Stimulated activated CD4-positive, alpha-beta T cell treated with anti-CD3 and anti-CD28 coated beads, Interleukin-15, amount 100 ng/mL, for 48 hours (primary cell): ENCODE measurements at regions not wholly inside any gene's neighbourhood (a gene's known extent, or its start where the extent isn't known, plus 50 kb on each side); places are given as distances from the start of the nearest gene placed in this dataset.
"Not testable (repeated sequence)": the region's sequence is repeated elsewhere in the genome, so short reads cannot be mapped to it uniquely, and the experiment has no call there.

ENCODE experiments used
- DNase-seq, 2 donors: peaks; one replicate each; pipeline ENCODE4 v3.0.0-alpha.2; 2020; ENCODE audit warnings: low read depth in 2 of 2

- DNase-seq = no peak
These were observed 403.6 kb upstream of the CDIN1 start for GRCh38 chr15:36175741-36176291.

- no peak for DNase-seq
These were observed 401.7 kb upstream of the CDIN1 start for GRCh38 chr15:36177590-36178302.

GRCh38 chr15:36178303-36178633, 401.2 kb upstream of the CDIN1 start:
- DNase-seq = no peak

- no peak for DNase-seq
These were observed 396.2 kb upstream of the CDIN1 start for GRCh38 chr15:36183201-36183600.

GRCh38 chr15:36185438-36185837, 394.0 kb upstream of the CDIN1 start:
- no peak for DNase-seq

GRCh38 chr15:36185845-36186244, 393.6 kb upstream of the CDIN1 start:
- DNase-seq = no peak

GRCh38 chr15:36186376-36186775, 393.1 kb upstream of the CDIN1 start:
- DNase-seq = no peak

GRCh38 chr15:36191459-36191858, 388.0 kb upstream of the CDIN1 start:
- no peak for DNase-seq

GRCh38 chr15:36195361-36196007, 383.9 kb upstream of the CDIN1 start:
- DNase-seq = not testable (repeated sequence)

GRCh38 chr15:36208868-36209582, 370.4 kb upstream of the CDIN1 start:
- DNase-seq = no peak

- DNase-seq = no peak
These were observed 369.0 kb upstream of the CDIN1 start for GRCh38 chr15:36210426-36210825.

GRCh38 chr15:36218322-36218721, 361.1 kb upstream of the CDIN1 start:
- DNase-seq = no peak

GRCh38 chr15:36218991-36219390, 360.4 kb upstream of the CDIN1 start:
- DNase-seq = no peak

- DNase-seq = no peak
These were observed 357.4 kb upstream of the CDIN1 start for GRCh38 chr15:36221992-36222391.

GRCh38 chr15:36230776-36231175, 348.6 kb upstream of the CDIN1 start:
- no peak for DNase-seq

- no peak for DNase-seq
These were observed 346.9 kb upstream of the CDIN1 start for GRCh38 chr15:36232491-36232890.

GRCh38 chr15:36234743-36235142, 344.7 kb upstream of the CDIN1 start:
- no peak for DNase-seq

- DNase-seq = no peak
These were observed 344.3 kb upstream of the CDIN1 start for GRCh38 chr15:36235173-36235572.

GRCh38 chr15:36239509-36239908, 339.9 kb upstream of the CDIN1 start:
- DNase-seq = no peak

GRCh38 chr15:36251450-36251849, 328.0 kb upstream of the CDIN1 start:
- DNase-seq = no peak

GRCh38 chr15:36252146-36252711, 327.2 kb upstream of the CDIN1 start:
- no peak for DNase-seq

GRCh38 chr15:36254426-36254825, 325.0 kb upstream of the CDIN1 start:
- DNase-seq = no peak
